ENCODE measurements at regions not wholly inside any gene's neighbourhood (a gene's known extent, or its start where the extent isn't known, plus 50 kb on each side); places are given as distances from the start of the nearest gene placed in this dataset.

GRCh38 chr2:8357738-8358518 is 323.9 kb upstream of the ID2 start:
- Histone ChIP-seq H3K4me3 (ENCODE audit: low read depth, low read length) (no peak overlapping the region), H3K36me3 (ENCODE audit: control insufficient read depth, insufficient read depth, low read length) (no peaks in the 10 kb centered on the region), H3K4me1 (ENCODE audit: control insufficient read depth, insufficient read depth, low read length) (no peaks in the 10 kb centered on the region), H3K9me3 (ENCODE audit: control insufficient read depth, insufficient read depth, low read length) (no peaks in the 10 kb centered on the region), H3K27me3 (ENCODE audit: control insufficient read depth, insufficient read depth, low read length) (no peaks in the 10 kb centered on the region), H3K9ac (ENCODE audit: low read depth, low read length) (no peak overlapping the region)

GRCh38 chr2:8361930-8362329 is 319.9 kb upstream of the ID2 start:
- H3K27me3 ChIP-seq (ENCODE audit: control insufficient read depth, insufficient read depth, low read length), result no peaks in the 10 kb centered on the region
- no peak overlapping the region for H3K9ac ChIP-seq (ENCODE audit: low read depth, low read length)
- H3K36me3 ChIP-seq (ENCODE audit: control insufficient read depth, insufficient read depth, low read length), result no peaks in the 10 kb centered on the region
- no peaks in the 10 kb centered on the region for H3K9me3 ChIP-seq (ENCODE audit: control insufficient read depth, insufficient read depth, low read length)
- no peak overlapping the region for H3K4me3 ChIP-seq (ENCODE audit: low read depth, low read length)
- H3K4me1 ChIP-seq (ENCODE audit: control insufficient read depth, insufficient read depth, low read length), result no peaks in the 10 kb centered on the region

- no peaks in the 10 kb centered on the region for H3K9me3 ChIP-seq (ENCODE audit: control insufficient read depth, insufficient read depth, low read length)
- no peak overlapping the region for H3K9ac ChIP-seq (ENCODE audit: low read depth, low read length)
- H3K36me3 ChIP-seq (ENCODE audit: control insufficient read depth, insufficient read depth, low read length), result no peaks in the 10 kb centered on the region
- no peaks in the 10 kb centered on the region for H3K4me1 ChIP-seq (ENCODE audit: control insufficient read depth, insufficient read depth, low read length)
- H3K4me3 ChIP-seq (ENCODE audit: low read depth, low read length), result no peak overlapping the region
- no peaks in the 10 kb centered on the region for H3K27me3 ChIP-seq (ENCODE audit: control insufficient read depth, insufficient read depth, low read length)
Observed at GRCh38 chr2:8363161-8363560, 318.7 kb upstream of the ID2 start.

GRCh38 chr2:8364668-8365067 is 317.2 kb upstream of the ID2 start:
- Histone ChIP-seq H3K9me3 (ENCODE audit: control insufficient read depth, insufficient read depth, low read length) (no peaks in the 10 kb centered on the region), H3K9ac (ENCODE audit: low read depth, low read length) (no peak overlapping the region), H3K27me3 (ENCODE audit: control insufficient read depth, insufficient read depth, low read length) (no peaks in the 10 kb centered on the region)

DNA sequence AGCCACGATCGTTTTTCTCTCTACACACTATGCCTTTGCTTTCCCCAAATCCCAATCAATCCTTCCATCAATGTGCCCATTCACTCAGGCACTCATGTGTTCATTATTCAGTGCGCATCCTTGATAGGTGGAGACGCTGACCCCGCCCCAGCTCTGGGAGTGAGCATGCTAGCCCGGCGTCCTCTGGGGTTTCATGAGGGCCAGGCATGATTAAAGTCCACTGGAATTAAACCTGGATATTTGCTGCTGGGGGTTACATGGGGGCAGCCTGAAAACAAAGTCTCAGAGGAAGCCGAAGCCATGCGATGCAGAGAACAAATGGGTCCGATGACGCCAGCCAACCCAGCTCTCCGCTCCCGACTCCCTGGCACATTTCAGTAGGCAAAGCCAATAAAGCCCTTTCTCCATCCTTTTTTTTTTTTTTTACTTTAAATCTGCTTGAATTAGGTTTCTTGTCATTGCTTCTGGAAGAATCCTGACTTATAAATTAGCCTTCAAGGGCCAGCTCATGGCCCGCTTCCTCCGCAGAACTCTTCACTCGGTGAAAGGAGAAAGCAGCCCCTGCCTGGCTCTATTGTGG is 316.4 kb upstream of the ID2 start:
- H3K36me3 ChIP-seq (ENCODE audit: control insufficient read depth, insufficient read depth, low read length), result no peaks in the 10 kb centered on the region
- H3K27me3 ChIP-seq (ENCODE audit: control insufficient read depth, insufficient read depth, low read length), result no peaks in the 10 kb centered on the region
- H3K4me3 ChIP-seq (ENCODE audit: low read depth, low read length), result no peak overlapping the region
- no peaks in the 10 kb centered on the region for H3K9me3 ChIP-seq (ENCODE audit: control insufficient read depth, insufficient read depth, low read length)
- no peaks in the 10 kb centered on the region for H3K4me1 ChIP-seq (ENCODE audit: control insufficient read depth, insufficient read depth, low read length)
- no peak overlapping the region for H3K9ac ChIP-seq (ENCODE audit: low read depth, low read length)

More at GRCh38 chr2:8364668-8365067, 317.2 kb upstream of the ID2 start:
- H3K36me3 ChIP-seq (ENCODE audit: control insufficient read depth, insufficient read depth, low read length), result no peaks in the 10 kb centered on the region
- no peak overlapping the region for H3K4me3 ChIP-seq (ENCODE audit: low read depth, low read length)
- no peaks in the 10 kb centered on the region for H3K4me1 ChIP-seq (ENCODE audit: control insufficient read depth, insufficient read depth, low read length)

GRCh38 chr2:8367833-8368232 is 314.0 kb upstream of the ID2 start:
- H3K9ac ChIP-seq (ENCODE audit: low read depth, low read length), result no peak overlapping the region
- H3K9me3 ChIP-seq (ENCODE audit: control insufficient read depth, insufficient read depth, low read length), result no peaks in the 10 kb centered on the region
- H3K4me1 ChIP-seq (ENCODE audit: control insufficient read depth, insufficient read depth, low read length), result no peaks in the 10 kb centered on the region
- H3K4me3 ChIP-seq (ENCODE audit: low read depth, low read length), result no peak overlapping the region
- H3K36me3 ChIP-seq (ENCODE audit: control insufficient read depth, insufficient read depth, low read length), result no peaks in the 10 kb centered on the region
- no peaks in the 10 kb centered on the region for H3K27me3 ChIP-seq (ENCODE audit: control insufficient read depth, insufficient read depth, low read length)

- no peak overlapping the region for H3K4me3 ChIP-seq (ENCODE audit: low read depth, low read length)
- no peaks in the 10 kb centered on the region for H3K4me1 ChIP-seq (ENCODE audit: control insufficient read depth, insufficient read depth, low read length)
- H3K9ac ChIP-seq (ENCODE audit: low read depth, low read length), result no peak overlapping the region
Observed at GRCh38 chr2:8368463-8368862, 313.4 kb upstream of the ID2 start.

DNA sequence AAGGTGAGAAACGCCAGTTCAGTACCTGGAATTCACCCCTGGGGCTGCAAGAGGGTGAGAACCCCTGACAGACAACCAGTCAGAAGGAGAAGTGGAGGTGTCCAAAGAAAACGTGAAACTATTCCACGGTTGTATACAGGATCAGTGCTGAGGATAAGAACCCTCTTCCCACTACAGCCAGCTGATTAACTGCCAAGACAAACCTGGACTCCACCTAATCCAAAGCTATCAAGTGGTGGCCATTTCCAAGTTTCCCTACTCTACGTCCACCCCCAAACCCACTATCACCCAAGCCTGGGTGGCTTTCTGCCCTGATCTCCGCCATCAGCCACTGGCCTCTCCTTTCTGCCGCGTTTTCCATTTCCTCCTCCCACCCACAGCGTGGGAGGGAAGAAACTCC is 312.3 kb upstream of the ID2 start:
- Histone ChIP-seq H3K9me3 (ENCODE audit: control insufficient read depth, insufficient read depth, low read length) (no peaks in the 10 kb centered on the region), H3K36me3 (ENCODE audit: control insufficient read depth, insufficient read depth, low read length) (no peaks in the 10 kb centered on the region), H3K27me3 (ENCODE audit: control insufficient read depth, insufficient read depth, low read length) (no peaks in the 10 kb centered on the region), H3K9ac (ENCODE audit: low read depth, low read length) (no peak overlapping the region), H3K4me1 (ENCODE audit: control insufficient read depth, insufficient read depth, low read length) (no peaks in the 10 kb centered on the region), H3K4me3 (ENCODE audit: low read depth, low read length) (no peak overlapping the region)

More at GRCh38 chr2:8368463-8368862, 313.4 kb upstream of the ID2 start:
- H3K36me3 ChIP-seq (ENCODE audit: control insufficient read depth, insufficient read depth, low read length), result no peaks in the 10 kb centered on the region
- no peaks in the 10 kb centered on the region for H3K27me3 ChIP-seq (ENCODE audit: control insufficient read depth, insufficient read depth, low read length)
- no peaks in the 10 kb centered on the region for H3K9me3 ChIP-seq (ENCODE audit: control insufficient read depth, insufficient read depth, low read length)

- Histone ChIP-seq H3K4me1 (ENCODE audit: control insufficient read depth, insufficient read depth, low read length) (no peaks in the 10 kb centered on the region), H3K9ac (ENCODE audit: low read depth, low read length) (no peak overlapping the region), H3K4me3 (ENCODE audit: low read depth, low read length) (no peak overlapping the region), H3K27me3 (ENCODE audit: control insufficient read depth, insufficient read depth, low read length) (no peaks in the 10 kb centered on the region), H3K36me3 (ENCODE audit: control insufficient read depth, insufficient read depth, low read length) (no peaks in the 10 kb centered on the region), H3K9me3 (ENCODE audit: control insufficient read depth, insufficient read depth, low read length) (no peaks in the 10 kb centered on the region)
Observed at GRCh38 chr2:8370258-8370802, 311.5 kb upstream of the ID2 start.

DNA sequence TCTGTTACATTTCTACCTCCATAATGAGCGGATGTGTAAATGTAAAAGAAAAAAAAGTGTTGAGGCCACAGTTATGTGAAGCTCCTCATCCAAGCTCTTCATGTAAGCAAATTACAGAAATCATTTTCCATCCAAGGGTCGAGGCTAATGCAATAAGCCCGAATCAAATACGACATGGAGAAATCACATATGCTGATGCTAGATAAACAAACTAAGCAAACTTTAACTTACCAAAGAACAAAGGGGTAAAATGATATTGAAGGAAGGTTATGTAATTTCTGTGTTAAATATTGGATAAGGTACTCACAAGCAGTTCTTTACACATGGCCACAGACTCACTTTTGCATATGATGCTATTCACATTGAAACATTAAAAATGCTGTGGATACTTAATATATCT is 310.2 kb upstream of the ID2 start:
- no peaks in the 10 kb centered on the region for H3K4me1 ChIP-seq (ENCODE audit: control insufficient read depth, insufficient read depth, low read length)
- H3K9me3 ChIP-seq (ENCODE audit: control insufficient read depth, insufficient read depth, low read length), result no peaks in the 10 kb centered on the region
- H3K36me3 ChIP-seq (ENCODE audit: control insufficient read depth, insufficient read depth, low read length), result no peaks in the 10 kb centered on the region
- no peaks in the 10 kb centered on the region for H3K27me3 ChIP-seq (ENCODE audit: control insufficient read depth, insufficient read depth, low read length)
- H3K4me3 ChIP-seq (ENCODE audit: low read depth, low read length), result no peak overlapping the region
- no peak overlapping the region for H3K9ac ChIP-seq (ENCODE audit: low read depth, low read length)

- Histone ChIP-seq H3K4me1 (ENCODE audit: control insufficient read depth, insufficient read depth, low read length) (no peaks in the 10 kb centered on the region), H3K36me3 (ENCODE audit: control insufficient read depth, insufficient read depth, low read length) (no peaks in the 10 kb centered on the region), H3K9ac (ENCODE audit: low read depth, low read length) (no peak overlapping the region), H3K27me3 (ENCODE audit: control insufficient read depth, insufficient read depth, low read length) (no peaks in the 10 kb centered on the region), H3K9me3 (ENCODE audit: control insufficient read depth, insufficient read depth, low read length) (no peaks in the 10 kb centered on the region), H3K4me3 (ENCODE audit: low read depth, low read length) (no peak overlapping the region)
Observed at GRCh38 chr2:8374782-8375181, 307.1 kb upstream of the ID2 start.
